Glomerular visceral epithelial cell (primary cell): ENCODE measurements at regions not wholly inside any gene's neighbourhood (a gene's known extent, or its start where the extent isn't known, plus 50 kb on each side); places are given as distances from the start of the nearest gene placed in this dataset.
"Not testable (repeated sequence)": the region's sequence is repeated elsewhere in the genome, so short reads cannot be mapped to it uniquely, and the experiment has no call there.

Source experiments
- DNase-seq: peaks from one replicate; pipeline ENCODE4 v3.0.0-alpha.2; 2016; ENCODE audit errors: extremely low spot score

GRCh38 chr12:102344691-102345090, 135.7 kb downstream of the IGF1 start:
- DNase-seq = no peak

- DNase-seq = no peak
Measured at GRCh38 chr12:102343361-102344121, 136.8 kb downstream of the IGF1 start.

- DNase-seq = no peak
Measured at GRCh38 chr12:102342281-102343006, 137.9 kb downstream of the IGF1 start.

- DNase-seq = no peak
Measured at GRCh38 chr12:102334765-102335164, 137.1 kb upstream of the PMCH start.

- no peak for DNase-seq
Measured at GRCh38 chr12:102331419-102331818, 133.8 kb upstream of the PMCH start.

- no peak for DNase-seq
Measured at GRCh38 chr12:102329883-102330282, 132.2 kb upstream of the PMCH start.

GRCh38 chr12:102326982-102327381, 129.3 kb upstream of the PMCH start:
- no peak for DNase-seq

- DNase-seq = not testable (repeated sequence)
Measured at GRCh38 chr12:102325108-102325507, 127.5 kb upstream of the PMCH start.

- DNase-seq = no peak
Measured at GRCh38 chr12:102323799-102324198, 126.2 kb upstream of the PMCH start.

- DNase-seq = no peak
Measured at GRCh38 chr12:102322254-102322653, 124.6 kb upstream of the PMCH start.

- DNase-seq = no peak
Measured at GRCh38 chr12:102321305-102322082, 123.9 kb upstream of the PMCH start.

- DNase-seq = no peak
Measured at GRCh38 chr12:102317155-102317554, 119.5 kb upstream of the PMCH start.

- DNase-seq = no peak
Measured at GRCh38 chr12:102316723-102317122, 119.1 kb upstream of the PMCH start.

- DNase-seq = no peak
Measured at GRCh38 chr12:102314821-102315220, 117.2 kb upstream of the PMCH start.

GRCh38 chr12:102313116-102313971, 115.7 kb upstream of the PMCH start:
- not testable (repeated sequence) for DNase-seq

- DNase-seq = no peak
Measured at GRCh38 chr12:102305486-102305885, 107.9 kb upstream of the PMCH start.

- not testable (repeated sequence) for DNase-seq
Measured at GRCh38 chr12:102304667-102305066, 107.0 kb upstream of the PMCH start.

- DNase-seq = no peak
Measured at GRCh38 chr12:102302553-102302952, 104.9 kb upstream of the PMCH start.

GRCh38 chr12:102301547-102301946, 103.9 kb upstream of the PMCH start:
- no peak for DNase-seq

- DNase-seq = peak; percentile 23
Measured at GRCh38 chr12:102300824-102301461, 103.3 kb upstream of the PMCH start.

GRCh38 chr12:102299731-102300130, 102.1 kb upstream of the PMCH start:
- no peak for DNase-seq
